HL-60 (cell line): ENCODE measurements at regions not wholly inside any gene's neighbourhood (a gene's known extent, or its start where the extent isn't known, plus 50 kb on each side); places are given as distances from the start of the nearest gene placed in this dataset.

Experiments
- CTCF ChIP-seq: IDR thresholded peaks from one replicate; pipeline ENCODE4 v1.5.1; 2011; ENCODE audit warnings: low read length, control low read depth, inconsistent platforms; ENCODE audit not compliant: insufficient read depth
- POLR2AphosphoS5 ChIP-seq: IDR thresholded peaks from 2 replicates; pipeline ENCODE4 v1.6.1; 2012; ENCODE audit warnings: low read depth
- REST ChIP-seq: IDR thresholded peaks from 2 replicates; pipeline ENCODE4 v1.6.1; 2012; ENCODE audit warnings: low read depth; ENCODE audit not compliant: insufficient replicate concordance
- SPI1 ChIP-seq: IDR thresholded peaks from 2 replicates; pipeline ENCODE4 v1.6.1; 2012; ENCODE audit warnings: low read depth, mild to moderate bottlenecking, borderline replicate concordance

- no peak for TF ChIP-seq CTCF
- TF ChIP-seq POLR2AphosphoS5, result no peak
- no peak for TF ChIP-seq REST
- TF ChIP-seq SPI1, result no peak
Measured at GRCh38 chr1:4464478-4464877, 189.9 kb upstream of the AJAP1 start.
